Thyroid gland (tissue), 4 donors: ENCODE measurements at regions not wholly inside any gene's neighbourhood (a gene's known extent, or its start where the extent isn't known, plus 50 kb on each side); places are given as distances from the start of the nearest gene placed in this dataset.

Experiments used
- CTCF ChIP-seq, 6 experiments: fragments of 200-600 bp in 3 of 6; fragments of 450-650 bp in 3 of 6; sonication (generic) in 3 of 6; IDR thresholded peaks; one replicate each; pipeline ENCODE4 v1.5.1; 2016 to 2019; ENCODE audit warnings: antibody characterized with exemption in 6 of 6, mild to moderate bottlenecking in 2 of 6, inconsistent platforms in 1 of 6, moderate library complexity in 1 of 6
- POLR2A ChIP-seq, 2 donors: fragments of 450-650 bp; IDR thresholded peaks; one replicate each; pipeline ENCODE4 v1.6.1; 2017; ENCODE audit warnings: antibody characterized with exemption in 2 of 2, mild to moderate bottlenecking in 2 of 2, moderate library complexity in 1 of 2

- TF ChIP-seq POLR2A (IDR thresholded peaks at IDR 0.05) (no peak), CTCF (IDR thresholded peaks at IDR 0.05) (no peak)
These were observed 60.7 kb upstream of the PPM1B start for GRCh38 chr2:44107974-44108373.
